GM13977 (cell line): ENCODE measurements at regions not wholly inside any gene's neighbourhood (a gene's known extent, or its start where the extent isn't known, plus 50 kb on each side); places are given as distances from the start of the nearest gene placed in this dataset.

ENCODE experiments used
- DNase-seq: peaks from one replicate; pipeline ENCODE4 v3.0.0; 2012; ENCODE audit warnings: low spot score
- CTCF ChIP-seq: IDR thresholded peaks from 2 replicates; pipeline ENCODE4 v1.5.1; 2012; ENCODE audit warnings: mild to moderate bottlenecking, control low read depth; ENCODE audit not compliant: insufficient read depth; ENCODE audit errors: extremely low read depth, missing control alignments
- in situ Hi-C: fragments of 300-500 bp; cut with MboI; formaldehyde crosslinking; loops from one replicate; pipeline ENCODE4 v1.12.0; 2022; ENCODE audit warnings: low sequenced_read_pairs, low pct_unique_long_range_greater_than_20kb, mixed read lengths, inconsistent platforms; ENCODE audit not compliant: unreplicated experiment

GRCh38 chr11:91902312-91902711 is 322.3 kb upstream of the FAT3 start:
- TF ChIP-seq CTCF: no peak
- DNase-seq: no peak
- in situ Hi-C loops: no loop called here

DNA sequence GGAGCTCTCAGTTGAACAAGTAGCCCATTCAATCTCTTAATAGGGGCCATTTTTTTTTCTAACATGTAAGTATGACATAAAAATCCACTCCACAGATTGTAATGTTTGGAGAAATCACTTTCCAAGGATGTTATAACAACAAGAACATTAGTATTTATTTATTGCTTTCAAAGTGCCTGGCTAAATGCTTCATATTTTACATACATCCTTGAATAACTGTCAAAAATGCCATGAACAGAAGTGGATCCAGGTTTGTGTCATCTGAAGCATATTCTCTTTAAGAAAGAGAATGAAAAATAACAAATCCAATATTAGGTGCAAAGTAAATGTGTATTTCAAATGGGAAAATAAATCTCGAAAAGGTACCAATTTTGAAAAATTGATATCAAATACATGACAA is 344.0 kb upstream of the FAT3 start:
- in situ Hi-C loops: no loop called here
- no peak for DNase-seq

DNA sequence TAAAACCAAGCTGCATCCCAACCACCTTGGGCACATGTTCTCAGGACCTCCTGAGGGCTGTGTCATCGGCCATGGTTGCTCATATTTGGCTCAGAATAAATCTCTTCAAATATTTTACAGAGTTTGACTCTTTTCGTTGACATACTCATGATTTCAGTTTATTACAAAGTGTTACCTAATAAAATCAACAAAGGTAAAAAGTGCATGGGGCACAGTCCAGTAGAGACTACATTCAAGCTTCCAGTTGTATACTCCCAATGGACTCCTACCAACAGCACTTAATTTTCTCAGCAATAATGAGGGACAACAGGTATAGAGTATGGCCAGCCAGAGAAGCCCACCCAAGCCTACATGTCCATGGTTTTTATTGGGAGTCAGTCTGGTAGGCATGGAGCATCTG is 347.9 kb upstream of the FAT3 start:
- DNase-seq: no peak
- in situ Hi-C loops: no loop called here
- TF ChIP-seq CTCF: no peak

More for the DNA sequence above, 344.0 kb upstream of the FAT3 start:
- no peak for TF ChIP-seq CTCF

- no peak for DNase-seq
- in situ Hi-C loops: no loop called here
- no peak for TF ChIP-seq CTCF
Measured at GRCh38 chr11:91872243-91872642, 352.4 kb upstream of the FAT3 start.

DNA sequence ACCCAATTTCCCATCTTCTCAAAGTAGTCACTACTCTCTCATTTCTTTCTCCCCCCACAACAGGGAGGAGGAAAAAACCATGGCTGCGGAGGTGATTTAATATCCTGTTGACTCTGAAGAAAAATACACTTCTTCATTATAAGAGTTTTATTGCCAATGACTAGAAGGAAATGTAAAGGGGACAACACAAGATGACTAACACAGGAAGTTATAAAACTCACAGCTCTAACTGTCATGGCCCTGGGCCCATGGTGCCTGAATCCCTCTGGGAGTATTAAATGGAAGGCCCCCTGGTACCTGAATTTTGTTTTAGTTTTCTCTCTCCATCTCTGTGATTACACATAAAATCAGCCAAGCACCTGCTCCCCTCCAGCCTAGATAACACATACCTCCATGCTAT is 352.8 kb upstream of the FAT3 start:
- no peak for DNase-seq
- in situ Hi-C loops: no loop called here
- TF ChIP-seq CTCF: no peak

- no peak for TF ChIP-seq CTCF
- in situ Hi-C loops: no loop called here
- DNase-seq: no peak
Measured at GRCh38 chr11:91871048-91871447, 353.6 kb upstream of the FAT3 start.

GRCh38 chr11:91869686-91870085 is 354.9 kb upstream of the FAT3 start:
- in situ Hi-C loops: no loop called here
- TF ChIP-seq CTCF: no peak
- DNase-seq: no peak
